Fibroblast of gingiva (primary cell): ENCODE measurements at regions not wholly inside any gene's neighbourhood (a gene's known extent, or its start where the extent isn't known, plus 50 kb on each side); places are given as distances from the start of the nearest gene placed in this dataset.
"Not testable (repeated sequence)": the region's sequence is repeated elsewhere in the genome, so short reads cannot be mapped to it uniquely, and the experiment has no call there.

Experiments used
- DNase-seq: peaks from one replicate; pipeline ENCODE4 v3.0.0-alpha.2; 2011; ENCODE audit warnings: low read depth

DNA sequence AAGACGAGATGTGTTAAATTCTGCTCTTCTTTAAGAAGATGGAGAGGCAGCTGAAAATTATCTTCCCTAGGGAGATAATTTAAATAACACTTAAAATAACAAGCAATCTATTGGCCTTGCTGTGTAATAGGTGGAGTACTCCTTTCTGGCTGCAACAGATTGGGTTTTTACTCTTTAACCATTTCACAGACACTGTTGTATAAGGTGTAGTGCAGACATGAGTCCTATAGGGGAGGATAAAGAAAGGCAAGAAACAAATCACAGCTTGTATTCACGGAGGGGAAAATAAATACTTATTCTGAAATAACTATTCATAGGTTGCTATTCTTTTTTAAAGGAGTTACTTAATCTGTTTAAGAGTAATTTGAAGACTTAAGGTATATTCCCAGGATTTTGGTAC lies 252.0 kb downstream of the ZPLD1 start:
- DNase-seq: no peak

DNA sequence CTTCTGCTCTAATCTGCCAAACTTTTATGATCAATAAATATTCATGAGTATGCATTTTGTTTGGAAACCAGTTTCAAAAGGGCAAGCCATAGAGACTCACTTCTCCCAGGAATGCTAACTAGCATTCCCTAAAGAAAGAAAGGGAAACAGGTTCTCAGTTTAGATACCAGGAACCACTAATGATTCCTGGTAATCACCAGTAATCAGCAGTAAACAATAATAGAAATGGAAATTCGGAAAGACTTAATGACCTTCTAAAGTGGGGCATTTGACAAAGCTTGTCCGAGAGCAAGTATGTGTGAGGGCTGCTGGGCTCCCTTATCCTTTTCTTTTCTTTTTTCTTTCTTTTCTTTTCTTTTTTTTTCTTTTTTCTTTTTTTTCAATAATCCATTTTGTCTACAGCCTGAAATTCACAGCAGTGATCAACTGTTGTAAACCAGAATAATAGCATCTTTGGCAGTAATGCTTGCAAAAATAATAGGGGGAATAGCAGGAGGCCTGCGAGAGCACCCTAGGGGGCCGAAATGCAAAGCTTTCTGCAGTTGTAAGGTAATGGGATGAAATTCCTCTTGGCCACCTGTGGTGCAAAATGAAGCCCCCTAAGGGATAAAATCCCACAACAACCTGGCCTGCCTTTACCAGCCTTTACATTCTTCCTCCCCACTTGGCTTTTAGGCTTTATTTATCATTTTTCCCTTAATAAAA lies 253.2 kb downstream of the ZPLD1 start:
- DNase-seq: no peak

DNA sequence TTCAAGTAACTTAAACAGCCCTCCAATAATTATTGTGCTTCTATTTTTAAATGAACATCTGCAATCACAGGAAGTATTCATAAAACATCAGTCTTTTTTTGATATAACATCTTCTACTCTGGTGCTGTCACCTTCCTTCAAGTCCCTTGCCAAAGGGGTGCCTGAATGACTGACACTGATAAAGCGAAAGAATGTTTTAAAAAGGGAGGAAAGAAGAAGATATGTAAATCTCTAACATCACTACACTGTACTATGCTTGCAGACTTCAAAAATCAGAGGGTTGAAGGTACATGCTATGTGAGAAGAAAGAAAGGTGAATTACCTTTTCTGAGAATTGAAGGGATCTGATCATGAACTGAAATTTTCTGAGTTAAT lies 253.7 kb downstream of the ZPLD1 start:
- no peak for DNase-seq

DNA sequence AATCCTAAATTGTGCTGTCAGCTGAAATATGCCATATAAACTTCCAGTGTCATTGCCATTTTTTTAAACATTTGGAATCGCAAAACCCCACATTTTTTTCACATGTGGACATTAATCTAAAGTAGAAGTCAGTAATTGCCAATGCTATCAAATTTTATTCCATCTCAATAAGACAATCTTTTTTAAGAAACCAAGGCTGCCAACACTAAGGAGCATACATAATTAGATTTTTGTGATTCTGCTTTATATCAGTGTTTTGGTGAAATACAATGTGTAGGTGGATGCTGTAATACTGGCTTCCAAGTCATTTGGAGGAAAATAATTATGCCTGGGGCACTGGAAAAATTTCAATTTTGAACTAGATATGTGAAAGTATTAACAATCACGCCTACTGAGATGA lies 256.7 kb downstream of the ZPLD1 start:
- no peak for DNase-seq

DNA sequence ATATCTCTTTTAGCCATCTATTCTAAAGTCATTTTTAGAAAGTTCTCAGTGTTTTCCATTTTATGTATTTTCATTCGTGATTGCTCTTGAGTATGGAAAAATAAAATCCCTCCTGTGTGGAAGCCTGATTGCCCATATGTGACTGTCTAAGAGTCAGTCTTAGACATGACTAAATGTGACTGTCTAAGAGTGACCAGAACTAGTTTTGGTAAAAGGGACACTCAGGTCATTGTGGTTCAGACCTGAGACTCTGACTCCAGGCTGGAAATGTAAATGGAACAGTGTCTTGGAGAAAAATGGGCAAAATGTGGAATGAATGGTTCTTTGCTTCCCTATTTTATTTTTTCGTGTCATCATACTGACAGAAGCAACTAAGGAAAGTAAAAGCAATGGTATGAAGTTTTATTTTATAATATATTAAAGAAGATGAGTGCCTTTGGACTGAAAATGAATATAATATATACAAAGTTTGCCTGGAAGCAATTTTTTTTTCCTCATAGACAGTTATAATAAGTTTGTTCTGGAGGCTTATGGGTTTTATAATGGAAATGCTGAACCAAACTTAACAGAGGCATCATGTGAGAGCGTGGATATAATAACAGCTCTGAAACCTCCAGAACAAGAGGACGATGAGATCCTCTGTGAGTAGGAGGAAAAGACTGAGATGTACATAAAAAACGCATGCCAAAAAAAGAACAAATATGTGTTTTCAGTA lies 264.4 kb downstream of the ZPLD1 start:
- DNase-seq: no peak

DNA sequence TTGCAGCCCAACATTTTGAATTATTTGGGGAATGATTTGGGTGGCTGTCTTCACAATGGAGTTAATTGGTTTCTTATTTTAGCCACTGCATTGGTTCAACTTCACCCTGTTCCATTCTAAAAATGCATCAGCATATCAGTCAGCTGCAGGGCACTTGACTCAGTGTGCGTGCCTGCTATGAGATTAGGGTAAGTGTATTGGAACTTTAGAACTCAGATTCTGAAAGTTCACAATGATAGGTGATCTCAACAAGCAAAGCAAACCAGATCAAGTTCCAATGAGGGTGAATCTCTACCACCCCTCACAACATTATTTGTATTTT lies 265.0 kb downstream of the ZPLD1 start:
- no peak for DNase-seq

DNA sequence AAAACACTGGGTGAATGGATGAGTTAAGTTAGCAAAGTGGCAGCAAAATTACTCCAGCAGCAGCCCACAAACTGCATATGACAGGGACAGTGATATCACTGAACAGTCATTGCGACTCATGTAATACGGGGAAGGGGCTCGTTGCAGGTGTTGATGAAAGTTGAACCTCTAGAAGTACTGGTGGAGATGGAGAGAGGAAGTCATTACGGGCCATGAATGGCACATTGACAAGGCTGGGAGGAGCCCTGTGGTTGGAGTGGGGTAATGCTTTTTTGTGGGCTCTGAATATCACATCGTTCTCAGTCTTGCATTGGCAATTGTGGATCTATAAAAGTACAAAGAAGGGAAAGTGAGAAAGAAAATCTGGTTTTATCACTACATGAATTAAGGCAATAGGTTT lies 278.1 kb downstream of the ZPLD1 start:
- DNase-seq: no peak

DNA sequence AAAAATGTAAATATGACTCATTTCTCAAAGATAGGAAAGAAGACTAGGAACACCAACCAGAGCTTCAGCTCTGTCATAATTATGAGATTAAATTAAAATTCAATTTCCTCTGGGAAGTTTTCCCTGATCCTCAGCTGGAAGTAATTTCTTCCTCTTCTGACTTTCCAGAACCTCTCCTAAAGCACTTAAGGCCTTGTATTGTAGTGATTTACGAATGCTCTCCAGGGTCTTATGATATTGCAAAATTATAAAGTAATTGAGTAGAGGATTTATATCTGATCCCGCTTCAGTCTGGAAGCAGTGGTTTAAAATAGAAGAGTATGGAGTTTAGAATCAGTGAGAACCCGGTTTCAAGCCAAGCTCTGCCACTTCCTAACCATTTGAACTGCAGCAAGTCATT lies 279.8 kb downstream of the ZPLD1 start:
- no peak for DNase-seq

DNA sequence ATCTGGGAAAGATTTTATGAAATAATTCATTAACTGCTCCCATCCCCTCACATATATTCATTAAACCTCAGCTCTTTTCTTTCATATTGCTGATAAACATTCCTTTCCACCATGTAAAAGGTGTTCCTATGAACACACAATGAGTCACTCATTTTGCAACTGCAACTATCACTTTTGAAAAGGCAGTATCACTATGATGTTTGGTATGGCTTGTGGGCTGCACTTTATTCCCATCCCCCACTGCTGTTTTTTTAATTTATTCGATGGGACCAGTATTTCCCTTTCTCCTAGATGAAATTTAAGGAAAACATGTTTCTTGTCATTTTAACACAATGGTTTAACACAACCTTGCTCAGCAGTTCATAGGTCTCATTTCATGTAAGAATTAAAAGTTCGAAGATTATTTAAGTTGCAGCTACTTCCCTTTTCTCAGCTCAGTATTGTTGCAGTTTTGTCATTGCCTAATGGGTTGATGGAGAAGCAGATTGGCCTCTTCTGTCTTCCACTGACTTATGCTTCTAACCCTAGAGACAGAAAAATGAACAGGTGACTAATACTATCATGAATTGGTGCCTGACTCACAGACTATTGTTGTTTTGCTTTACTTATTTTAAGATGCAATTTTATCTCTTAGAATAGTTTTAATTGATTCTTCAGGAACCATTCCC lies 280.3 kb downstream of the ZPLD1 start:
- DNase-seq: no peak

DNA sequence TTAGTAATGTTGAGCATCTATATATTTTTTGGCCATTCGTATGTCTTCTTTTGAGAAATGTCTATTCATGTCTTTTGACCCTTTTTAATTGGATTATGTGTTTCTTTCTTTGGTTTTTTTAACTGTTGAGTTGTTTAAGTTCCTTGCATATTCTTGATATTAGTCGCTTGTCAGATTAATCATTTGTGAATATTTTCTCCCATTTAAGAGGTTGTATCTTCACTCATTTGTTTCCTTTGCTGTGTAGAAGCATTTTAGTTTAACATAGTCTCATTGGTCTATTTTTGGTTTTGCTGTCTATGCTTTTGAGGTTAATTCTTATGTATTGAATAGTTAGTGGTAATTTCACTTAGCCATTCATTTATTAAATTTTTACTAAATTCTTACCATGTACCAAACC lies 283.8 kb downstream of the ZPLD1 start:
- DNase-seq: no peak

DNA sequence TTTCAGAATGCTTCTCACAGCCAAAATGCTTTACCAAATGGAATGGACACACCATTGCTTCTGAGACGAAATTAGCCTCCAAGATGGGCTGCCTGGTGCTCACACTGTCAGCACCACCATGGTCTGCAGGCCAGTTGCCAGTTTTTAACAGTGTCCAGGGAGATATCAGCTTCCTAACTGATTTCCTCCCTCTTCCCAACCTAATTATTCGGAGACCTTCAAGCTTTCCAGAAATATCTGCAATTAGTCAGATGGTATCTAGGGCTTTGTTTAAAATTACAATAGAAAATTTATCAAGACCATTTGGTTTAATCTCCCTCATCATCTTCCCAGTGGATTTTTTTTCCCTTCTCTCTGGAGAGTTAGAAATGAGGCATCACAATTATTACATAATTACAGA lies 287.5 kb downstream of the ZPLD1 start:
- DNase-seq: no peak

DNA sequence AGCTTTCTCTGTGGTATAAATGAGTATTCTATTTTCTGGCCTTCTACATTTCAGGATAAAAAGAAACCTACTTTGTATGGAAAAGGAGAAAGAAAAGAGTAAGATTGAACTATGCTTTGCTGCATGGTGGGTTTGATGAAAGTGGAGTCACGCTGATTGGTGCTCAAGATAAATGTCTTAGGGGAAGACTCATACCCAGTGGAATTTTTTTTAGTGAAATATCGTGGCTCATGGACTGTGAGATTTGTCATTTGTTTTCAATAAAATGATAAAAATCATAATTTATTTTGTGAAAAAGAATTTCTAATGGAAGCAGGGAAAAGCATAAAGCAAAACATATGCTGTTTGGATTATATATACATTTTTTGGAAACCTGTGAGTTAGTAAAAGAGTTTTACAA lies 292.5 kb downstream of the ZPLD1 start:
- no peak for DNase-seq

DNA sequence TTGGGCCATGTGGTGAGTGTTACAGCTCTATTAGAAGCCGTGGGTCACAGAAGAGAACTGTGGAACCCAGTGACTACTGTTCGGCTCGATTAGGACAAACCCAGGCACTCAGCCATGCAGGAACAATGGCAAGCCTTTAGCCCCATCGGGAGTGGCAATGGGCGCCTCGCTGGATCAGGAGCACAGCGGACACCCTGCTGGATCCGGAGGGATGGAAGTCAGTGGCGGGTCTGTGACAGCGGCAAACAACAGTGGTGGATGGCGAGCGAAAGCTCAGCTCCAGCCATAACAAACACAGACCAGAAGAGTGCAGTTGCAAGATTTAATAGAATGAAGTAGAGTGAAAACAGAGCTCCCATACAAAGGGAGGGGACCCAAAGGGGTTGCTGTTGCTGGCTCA lies 297.8 kb downstream of the ZPLD1 start:
- not testable (repeated sequence) for DNase-seq

DNA sequence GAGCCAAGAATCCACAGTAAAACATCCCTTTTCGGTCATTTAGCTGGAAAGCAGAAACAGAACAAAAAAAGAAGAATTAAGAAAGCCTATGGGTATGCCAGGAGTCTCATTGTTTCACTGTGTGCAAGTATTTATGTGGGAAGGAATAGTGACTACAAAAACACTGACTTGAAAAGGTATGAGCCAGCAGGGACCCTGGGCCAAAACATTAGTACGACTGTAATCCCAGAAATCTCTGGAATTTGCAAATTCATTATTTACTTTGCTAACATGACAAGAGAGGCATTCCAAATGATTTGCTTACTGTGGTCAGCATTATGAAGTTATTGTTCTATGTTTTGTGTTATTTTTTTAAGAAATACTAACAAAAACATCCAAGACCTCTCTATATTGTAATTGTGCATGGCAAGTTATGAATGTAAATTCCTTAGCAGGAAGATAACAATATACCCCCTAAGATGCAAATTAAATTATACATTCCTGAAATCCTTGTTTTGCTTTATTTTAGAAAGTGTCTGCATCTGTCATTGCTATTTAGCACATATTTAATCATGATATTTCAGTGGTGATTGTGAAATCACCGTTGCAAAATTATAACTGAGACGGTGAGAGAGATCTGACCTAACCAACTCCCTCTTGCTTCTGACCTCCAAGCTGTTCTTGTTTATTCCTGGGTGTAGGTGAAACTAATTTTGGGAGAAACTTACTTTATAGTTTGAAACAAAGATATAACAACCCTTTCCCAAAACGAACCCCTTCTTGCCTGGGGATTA lies 299.2 kb downstream of the ZPLD1 start:
- no peak for DNase-seq

DNA sequence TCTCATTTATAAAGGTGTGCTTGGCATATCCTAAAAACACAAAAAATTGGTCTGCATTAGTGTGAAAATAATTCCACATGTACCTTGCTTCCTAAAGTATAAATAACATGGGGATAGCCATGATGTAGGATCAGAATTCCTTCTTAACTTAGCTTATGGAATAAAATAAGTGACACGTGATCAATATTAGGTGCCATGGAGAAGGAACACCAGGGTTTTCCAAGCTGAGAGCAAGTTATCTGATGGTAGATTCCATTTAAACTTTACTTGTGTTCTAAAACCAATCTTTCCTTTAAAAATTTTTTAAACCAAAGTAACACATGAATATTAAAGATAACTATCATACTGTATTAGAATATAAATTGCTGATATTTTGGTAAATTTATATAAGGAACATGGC lies 300.5 kb downstream of the ZPLD1 start:
- no peak for DNase-seq

DNA sequence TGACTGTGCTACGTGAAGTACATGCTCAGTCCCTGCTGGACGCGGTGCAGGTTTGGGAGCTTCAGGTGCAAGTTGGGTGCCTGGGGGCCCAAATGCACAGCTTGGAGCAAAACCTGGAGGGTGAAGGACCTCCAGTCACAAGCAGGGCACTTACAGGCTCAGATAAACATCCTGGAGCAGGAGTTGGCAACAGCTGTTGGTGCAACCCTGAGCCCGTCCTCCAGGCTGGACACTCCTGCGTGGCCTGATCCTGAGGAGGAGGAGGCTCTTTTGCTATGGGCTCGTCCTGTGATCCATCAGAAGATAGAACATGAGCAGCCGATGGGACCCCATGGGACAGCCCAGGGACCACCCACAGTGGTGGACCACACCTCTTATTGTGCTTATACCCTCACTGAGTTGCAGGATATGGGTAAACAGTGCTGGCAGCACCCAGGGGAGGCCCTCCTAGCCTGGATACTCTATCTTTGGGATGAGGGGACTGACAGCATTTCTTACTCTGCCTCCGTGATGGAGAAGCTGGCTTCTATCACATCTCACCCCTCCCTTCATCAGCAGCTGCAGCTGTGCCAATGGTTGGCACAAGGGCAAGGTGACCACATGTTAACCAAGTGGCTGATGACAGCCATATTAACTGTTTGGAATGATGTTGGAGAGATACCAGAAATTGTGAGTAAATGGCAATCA lies 301.6 kb downstream of the ZPLD1 start:
- no peak for DNase-seq

DNA sequence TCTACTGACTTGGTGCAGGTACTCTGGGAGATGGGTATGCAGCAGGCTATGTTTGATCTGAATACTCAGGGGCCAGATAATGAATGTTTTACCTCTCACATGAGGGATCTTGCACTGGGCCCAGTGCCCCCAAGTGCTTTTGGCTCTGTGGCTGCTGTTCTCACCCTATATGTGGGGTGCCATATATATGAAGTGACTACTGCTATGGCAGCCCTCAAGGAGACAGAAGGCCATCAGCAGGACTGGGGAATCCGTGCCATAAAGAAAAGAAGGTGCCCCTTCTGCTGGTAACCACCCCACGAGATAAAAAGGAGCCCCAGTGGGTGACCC lies 302.1 kb downstream of the ZPLD1 start:
- no peak for DNase-seq

DNA sequence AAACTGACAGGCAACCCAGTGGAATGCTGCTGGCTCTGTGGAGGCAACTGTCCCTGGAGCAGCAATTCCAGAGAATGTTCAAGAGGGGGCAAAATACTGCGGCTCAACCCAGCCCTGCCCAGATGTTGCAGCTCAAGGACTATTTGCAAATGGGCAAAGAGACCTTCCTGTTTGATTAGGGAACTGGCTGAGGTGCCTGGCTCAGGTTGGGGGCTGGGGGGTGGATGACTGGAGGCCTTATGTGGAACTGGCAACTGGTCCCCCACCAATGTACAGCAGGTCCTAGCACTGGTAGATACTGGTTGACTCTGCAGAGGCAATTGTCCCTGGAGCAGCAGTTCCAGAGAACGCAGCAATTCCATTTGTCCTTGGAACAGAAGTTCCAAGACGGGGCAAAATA lies 302.5 kb downstream of the ZPLD1 start:
- DNase-seq: no peak

DNA sequence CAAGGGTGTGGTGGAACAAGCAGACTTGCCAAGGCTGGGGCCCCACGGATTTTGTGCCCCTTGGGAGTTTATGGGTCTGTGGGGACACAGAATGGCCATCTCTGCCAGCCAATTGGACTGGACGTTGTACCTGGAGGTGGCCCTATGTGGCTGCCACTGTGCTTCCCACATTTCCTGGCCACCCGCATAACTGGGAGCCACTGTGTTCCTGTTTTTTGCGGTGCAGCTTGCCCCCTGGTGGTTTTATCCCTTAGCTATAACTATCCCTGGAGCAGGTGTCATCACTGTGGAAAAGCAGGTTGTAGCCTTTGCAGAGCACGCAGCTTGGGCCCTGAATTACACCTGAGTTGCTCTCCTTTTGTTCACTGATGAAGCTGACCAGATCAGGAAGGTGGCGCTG lies 306.3 kb downstream of the ZPLD1 start:
- DNase-seq: no peak

DNA sequence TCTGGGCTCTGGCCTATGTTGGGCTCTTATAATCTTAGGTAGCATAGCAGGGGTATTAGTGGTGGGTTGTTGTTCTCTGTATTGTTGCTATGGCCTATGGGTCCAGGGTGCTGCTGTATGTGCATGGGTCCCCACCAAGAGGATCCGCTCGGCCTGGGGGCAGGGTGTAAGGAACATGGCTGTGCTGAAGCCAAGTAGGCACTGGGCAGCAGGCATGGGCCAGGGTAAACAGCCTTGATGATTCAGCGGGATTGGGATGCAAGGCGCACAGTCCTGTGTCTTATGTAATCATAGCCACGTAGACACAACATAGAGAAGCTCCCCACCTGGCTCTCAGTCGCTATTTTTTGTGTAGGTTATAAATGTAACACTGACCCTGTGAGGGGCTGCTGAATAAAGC lies 306.9 kb downstream of the ZPLD1 start:
- DNase-seq: no peak

DNA sequence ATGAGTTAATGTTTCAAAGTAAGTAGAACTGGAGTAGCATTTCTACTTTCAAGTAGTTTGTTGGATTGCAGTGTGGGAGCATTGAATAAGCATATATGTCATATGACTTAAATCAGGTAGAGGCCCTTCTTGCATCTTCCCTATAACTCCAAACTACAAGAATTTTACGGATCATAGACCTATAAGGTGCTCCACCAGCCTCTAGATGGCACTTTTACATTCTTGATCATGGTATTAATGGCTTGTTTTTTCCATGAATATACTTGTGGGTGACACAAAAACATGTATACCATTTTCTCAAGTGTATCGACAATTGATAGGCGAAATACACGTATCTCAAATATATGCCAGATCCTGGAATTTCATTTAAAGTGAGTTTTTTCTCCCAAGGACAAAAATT lies 311.1 kb downstream of the ZPLD1 start:
- DNase-seq: no peak

DNA sequence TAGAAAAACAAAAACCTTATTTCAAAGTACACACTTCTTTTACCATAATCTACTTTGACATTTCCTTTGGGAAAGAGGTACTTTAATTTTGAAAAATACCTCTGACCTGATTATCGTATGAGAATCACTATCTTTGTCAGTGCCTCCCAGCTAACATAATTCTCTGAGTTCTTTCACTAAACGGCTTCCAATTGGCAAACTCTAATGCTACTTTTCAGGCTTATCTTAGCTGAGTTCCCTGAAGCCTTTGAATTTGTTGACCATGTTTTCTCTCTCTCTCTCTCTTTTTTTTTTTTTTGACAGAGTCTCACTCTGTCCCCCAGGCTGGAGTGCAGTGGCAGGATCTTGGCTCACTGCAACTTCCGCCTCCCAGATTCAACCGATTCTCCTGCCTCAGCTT lies 312.8 kb downstream of the ZPLD1 start:
- no peak for DNase-seq

DNA sequence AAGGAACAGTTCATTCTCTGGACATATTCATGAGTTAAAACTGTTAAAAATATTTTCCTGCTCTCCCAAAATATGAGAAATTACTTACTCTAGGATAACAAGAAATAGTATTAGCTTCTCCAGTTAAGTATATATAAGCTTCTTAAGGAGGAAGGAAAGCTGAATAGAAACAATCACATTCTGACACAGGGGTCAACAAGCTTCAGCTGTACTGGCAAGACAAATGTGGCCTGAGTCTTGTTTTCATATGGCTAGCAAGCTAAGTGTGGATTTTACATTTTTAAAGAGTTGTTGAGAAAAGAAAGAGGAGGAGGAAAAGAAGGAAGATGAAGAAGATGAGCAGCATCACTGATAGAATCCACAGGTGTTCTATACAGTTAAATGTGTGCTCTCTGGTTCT lies 313.8 kb downstream of the ZPLD1 start:
- no peak for DNase-seq
